HepG2 (cell line): ENCODE measurements at regions not wholly inside any gene's neighbourhood (a gene's known extent, or its start where the extent isn't known, plus 50 kb on each side); places are given as distances from the start of the nearest gene placed in this dataset.
A peak's percentile ranks its signal among the peaks of the same experiment; 100 is the strongest.

ENCODE experiments used
- BRD4 ChIP-seq: sonication (generic); formaldehyde crosslinking; IDR thresholded peaks from 2 replicates; pipeline ENCODE4 v1.4.0; 2020; ENCODE audit warnings: missing genetic modification reagents
- ELF3 ChIP-seq: IDR thresholded peaks from 2 replicates; pipeline ENCODE4 v1.6.1; 2016; ENCODE audit warnings: missing genetic modification reagents, missing compliant biosample characterization
- ESRRA ChIP-seq: sonication (generic); formaldehyde crosslinking; IDR thresholded peaks from 2 replicates; pipeline ENCODE4 v1.5.1; 2020; ENCODE audit warnings: mild to moderate bottlenecking, low read depth, missing genetic modification reagents
- FOSL2 ChIP-seq: sonication (generic); formaldehyde crosslinking; IDR thresholded peaks from 2 replicates; pipeline ENCODE4 v1.4.0; 2020; ENCODE audit warnings: missing genetic modification reagents
- FOXA3 ChIP-seq: IDR thresholded peaks from 2 replicates; pipeline ENCODE4 v1.6.1; 2016; ENCODE audit warnings: missing genetic modification reagents, missing compliant biosample characterization
- HNF4G ChIP-seq, 2 experiments: sonication (generic) in 1 of 2; formaldehyde crosslinking in 1 of 2; IDR thresholded peaks; 2 replicates each; pipeline versions ENCODE4 v1.4.0 to v1.6.1; 2011 to 2020; ENCODE audit warnings: borderline replicate concordance in 2 of 2, low read depth in 2 of 2, mild to moderate bottlenecking in 2 of 2, low read length in 1 of 2, missing genetic modification reagents in 1 of 2, moderate library complexity in 1 of 2
- NFIB ChIP-seq: sonication (generic); formaldehyde crosslinking; IDR thresholded peaks from 2 replicates; pipeline ENCODE4 v1.9.0; 2021; ENCODE audit warnings: missing genetic modification reagents, mild to moderate bottlenecking, borderline replicate concordance
- SMC3 ChIP-seq: IDR thresholded peaks from 2 replicates; pipeline ENCODE4 v1.6.1; 2011; ENCODE audit warnings: low read length, improper control_type of control experiment
- STAG1 ChIP-seq: sonication (generic); formaldehyde crosslinking; IDR thresholded peaks from 2 replicates; pipeline ENCODE4 v1.4.0; 2020; ENCODE audit warnings: missing genetic modification reagents
- ZNF143 ChIP-seq: sonication (generic); formaldehyde crosslinking; IDR thresholded peaks from 2 replicates; pipeline ENCODE4 v1.4.0; 2020; ENCODE audit warnings: missing genetic modification reagents
- ZNF672 ChIP-seq: sonication (generic); formaldehyde crosslinking; IDR thresholded peaks from 2 replicates; pipeline ENCODE4 v1.8.1; 2022; ENCODE audit warnings: missing genetic modification reagents
- TF ChIP-seq, protein P1 (sequence below): sonication (generic); formaldehyde crosslinking; IDR thresholded peaks from 2 replicates; pipeline ENCODE4 v1.4.0; 2020; ENCODE audit warnings: low read depth, mild to moderate bottlenecking, missing genetic modification reagents
- TF ChIP-seq, protein P2 (sequence below): sonication (generic); IDR thresholded peaks from 2 replicates; pipeline ENCODE4 v1.6.1; 2016; ENCODE audit warnings: low read depth, borderline replicate concordance
- TF ChIP-seq, protein P3 (sequence below), 2 experiments: sonication (generic) in 1 of 2; formaldehyde crosslinking in 1 of 2; IDR thresholded peaks; 2 replicates each; pipeline versions ENCODE4 v1.6.1 to v1.9.0; 2014 to 2022; ENCODE audit warnings: antibody characterized with exemption in 1 of 2, borderline replicate concordance in 1 of 2, inconsistent platforms in 1 of 2, low read depth in 1 of 2, missing genetic modification reagents in 1 of 2
- TF ChIP-seq, protein P4 (sequence below): sonication (generic); formaldehyde crosslinking; IDR thresholded peaks from 2 replicates; pipeline ENCODE4 v1.5.0; 2020; ENCODE audit warnings: mild to moderate bottlenecking, missing genetic modification reagents

DNA sequence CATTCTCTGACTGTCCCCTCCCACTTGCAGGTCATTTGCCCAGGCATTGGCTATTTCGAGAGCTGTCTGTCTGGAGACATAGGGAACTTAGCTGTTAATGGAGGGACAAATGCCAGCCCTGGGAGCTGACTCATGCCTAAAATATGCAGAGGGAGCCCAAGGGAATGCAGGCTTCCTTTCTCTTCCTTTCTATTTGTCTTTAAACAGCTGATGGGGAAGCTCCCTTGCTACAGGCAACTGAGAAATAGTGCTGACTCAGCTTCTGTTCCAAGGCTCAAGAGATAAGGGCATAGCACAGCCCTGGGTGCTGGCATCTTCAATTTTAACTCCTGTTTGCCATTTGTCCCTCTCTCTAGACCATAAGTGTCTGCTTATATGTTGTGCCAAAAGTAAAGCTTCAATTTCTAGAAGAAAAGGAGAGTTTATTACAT lies 82.7 kb upstream of the C1GALT1 start (continued):
- TF ChIP-seq ELF3 (CRISPR knock-in tag) (peak; percentile 49; the same call in 1 of the 2 replicates), ESRRA (CRISPR knock-in tag) (no peak), ZNF672 (no peak), NFIB (CRISPR knock-in tag) (no peak), FOSL2 (CRISPR knock-in tag) (peak; percentile 99), STAG1 (CRISPR knock-in tag) (peak; percentile 9; the same call in 1 of the 2 replicates), BRD4 (CRISPR knock-in tag) (no peak), SMC3 (0 out of 2 replicates have a peak, but pooled peaks have one; percentile 12), FOXA3 (peak; percentile 45), HNF4G (IDR thresholded peaks at IDR 0.05; ENCODE audit: borderline replicate concordance, low read depth, low read length) (no peak), HNF4G (CRISPR knock-in tag; IDR thresholded peaks at IDR 0.05; ENCODE audit: borderline replicate concordance, low read depth) (no peak), ZNF143 (CRISPR knock-in tag) (no peak)
- TF ChIP-seq, protein P1, sequence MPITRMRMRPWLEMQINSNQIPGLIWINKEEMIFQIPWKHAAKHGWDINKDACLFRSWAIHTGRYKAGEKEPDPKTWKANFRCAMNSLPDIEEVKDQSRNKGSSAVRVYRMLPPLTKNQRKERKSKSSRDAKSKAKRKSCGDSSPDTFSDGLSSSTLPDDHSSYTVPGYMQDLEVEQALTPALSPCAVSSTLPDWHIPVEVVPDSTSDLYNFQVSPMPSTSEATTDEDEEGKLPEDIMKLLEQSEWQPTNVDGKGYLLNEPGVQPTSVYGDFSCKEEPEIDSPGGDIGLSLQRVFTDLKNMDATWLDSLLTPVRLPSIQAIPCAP (CRISPR knock-in tag), result no peak
- TF ChIP-seq, protein P2, sequence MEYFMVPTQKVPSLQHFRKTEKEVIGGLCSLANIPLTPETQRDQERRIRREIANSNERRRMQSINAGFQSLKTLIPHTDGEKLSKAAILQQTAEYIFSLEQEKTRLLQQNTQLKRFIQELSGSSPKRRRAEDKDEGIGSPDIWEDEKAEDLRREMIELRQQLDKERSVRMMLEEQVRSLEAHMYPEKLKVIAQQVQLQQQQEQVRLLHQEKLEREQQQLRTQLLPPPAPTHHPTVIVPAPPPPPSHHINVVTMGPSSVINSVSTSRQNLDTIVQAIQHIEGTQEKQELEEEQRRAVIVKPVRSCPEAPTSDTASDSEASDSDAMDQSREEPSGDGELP, result peak; percentile 99
- TF ChIP-seq, protein P3, sequence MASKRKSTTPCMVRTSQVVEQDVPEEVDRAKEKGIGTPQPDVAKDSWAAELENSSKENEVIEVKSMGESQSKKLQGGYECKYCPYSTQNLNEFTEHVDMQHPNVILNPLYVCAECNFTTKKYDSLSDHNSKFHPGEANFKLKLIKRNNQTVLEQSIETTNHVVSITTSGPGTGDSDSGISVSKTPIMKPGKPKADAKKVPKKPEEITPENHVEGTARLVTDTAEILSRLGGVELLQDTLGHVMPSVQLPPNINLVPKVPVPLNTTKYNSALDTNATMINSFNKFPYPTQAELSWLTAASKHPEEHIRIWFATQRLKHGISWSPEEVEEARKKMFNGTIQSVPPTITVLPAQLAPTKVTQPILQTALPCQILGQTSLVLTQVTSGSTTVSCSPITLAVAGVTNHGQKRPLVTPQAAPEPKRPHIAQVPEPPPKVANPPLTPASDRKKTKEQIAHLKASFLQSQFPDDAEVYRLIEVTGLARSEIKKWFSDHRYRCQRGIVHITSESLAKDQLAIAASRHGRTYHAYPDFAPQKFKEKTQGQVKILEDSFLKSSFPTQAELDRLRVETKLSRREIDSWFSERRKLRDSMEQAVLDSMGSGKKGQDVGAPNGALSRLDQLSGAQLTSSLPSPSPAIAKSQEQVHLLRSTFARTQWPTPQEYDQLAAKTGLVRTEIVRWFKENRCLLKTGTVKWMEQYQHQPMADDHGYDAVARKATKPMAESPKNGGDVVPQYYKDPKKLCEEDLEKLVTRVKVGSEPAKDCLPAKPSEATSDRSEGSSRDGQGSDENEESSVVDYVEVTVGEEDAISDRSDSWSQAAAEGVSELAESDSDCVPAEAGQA (IDR thresholded peaks at IDR 0.05; ENCODE audit: low read depth), result no peak
- TF ChIP-seq, protein P3 (CRISPR knock-in tag; IDR thresholded peaks at IDR 0.05; ENCODE audit: borderline replicate concordance), result no peak
- TF ChIP-seq, protein P4, sequence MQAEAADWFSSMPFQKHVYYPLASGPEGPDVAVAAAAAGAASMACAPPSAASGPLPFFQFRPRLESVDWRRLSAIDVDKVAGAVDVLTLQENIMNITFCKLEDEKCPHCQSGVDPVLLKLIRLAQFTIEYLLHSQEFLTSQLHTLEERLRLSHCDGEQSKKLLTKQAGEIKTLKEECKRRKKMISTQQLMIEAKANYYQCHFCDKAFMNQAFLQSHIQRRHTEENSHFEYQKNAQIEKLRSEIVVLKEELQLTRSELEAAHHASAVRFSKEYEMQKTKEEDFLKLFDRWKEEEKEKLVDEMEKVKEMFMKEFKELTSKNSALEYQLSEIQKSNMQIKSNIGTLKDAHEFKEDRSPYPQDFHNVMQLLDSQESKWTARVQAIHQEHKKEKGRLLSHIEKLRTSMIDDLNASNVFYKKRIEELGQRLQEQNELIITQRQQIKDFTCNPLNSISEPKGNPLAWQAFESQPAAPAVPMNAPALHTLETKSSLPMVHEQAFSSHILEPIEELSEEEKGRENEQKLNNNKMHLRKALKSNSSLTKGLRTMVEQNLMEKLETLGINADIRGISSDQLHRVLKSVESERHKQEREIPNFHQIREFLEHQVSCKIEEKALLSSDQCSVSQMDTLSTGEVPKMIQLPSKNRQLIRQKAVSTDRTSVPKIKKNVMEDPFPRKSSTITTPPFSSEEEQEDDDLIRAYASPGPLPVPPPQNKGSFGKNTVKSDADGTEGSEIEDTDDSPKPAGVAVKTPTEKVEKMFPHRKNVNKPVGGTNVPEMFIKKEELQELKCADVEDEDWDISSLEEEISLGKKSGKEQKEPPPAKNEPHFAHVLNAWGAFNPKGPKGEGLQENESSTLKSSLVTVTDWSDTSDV, result no peak
